B cell (primary cell): ENCODE measurements at regions not wholly inside any gene's neighbourhood (a gene's known extent, or its start where the extent isn't known, plus 50 kb on each side); places are given as distances from the start of the nearest gene placed in this dataset.
"Not testable (repeated sequence)": the region's sequence is repeated elsewhere in the genome, so short reads cannot be mapped to it uniquely, and the experiment has no call there.

Experiments
- ATAC-seq: fragments of 200-7000 bp; cut with Tn5 transposase; one replicate; pipeline ENCODE4 v1.10.0; 2021; ENCODE audit warnings: low read depth, mild to moderate bottlenecking, moderate number of reproducible peaks, moderate library complexity
- CTCF ChIA-PET: fragments of 350-600 bp; sonication (Branson Sonifier 250); formaldehyde crosslinking; loops from one replicate; lab custom pipeline; 2021; ENCODE audit warnings: antibody characterized with exemption, inconsistent platforms; lab: Charles Lee
- POLR2A ChIA-PET: fragments of 350-600 bp; sonication (Branson Sonifier 250); formaldehyde crosslinking; loops from one replicate; lab custom pipeline; 2021; ENCODE audit warnings: antibody characterized with exemption; lab: Charles Lee
- DNase-seq: peaks from one replicate; pipeline ENCODE4 v3.0.0; 2013
- H2AFZ ChIP-seq: 2 replicates; pipeline ENCODE4 v1.6.1; 2012; ENCODE audit warnings: mild to moderate bottlenecking, low read depth, low read length; ENCODE audit not compliant: insufficient read depth, poor library complexity, severe bottlenecking
- H3K27ac ChIP-seq, 2 donors: 1 replicate in 1 of 2; 2 replicates in 1 of 2; pipeline ENCODE4 v1.5.1; 2012 to 2013; ENCODE audit warnings: low read length in 2 of 2, mild to moderate bottlenecking in 2 of 2, moderate library complexity in 1 of 2
- H3K27me3 ChIP-seq, 4 experiments: fragments of 200-600 bp in 1 of 4; sonication (generic) in 1 of 4; replicated peaks in 1 of 4; 1 replicate in 2 of 4; 2 replicates in 2 of 4; pipeline versions ENCODE4 v1.6.1 to v1.7.0; 2013 to 2016; ENCODE audit warnings: low read length in 3 of 4, mild to moderate bottlenecking in 2 of 4, mixed read lengths in 1 of 4, moderate library complexity in 1 of 4; ENCODE audit not compliant: insufficient read depth in 4 of 4, control insufficient read depth in 3 of 4; ENCODE audit errors: control extremely low read depth in 1 of 4
- H3K36me3 ChIP-seq, 2 experiments: replicated peaks in 1 of 2; 1 replicate in 1 of 2; 2 replicates in 1 of 2; pipeline versions ENCODE4 v1.6.1 to v1.7.1; 2013; ENCODE audit warnings: low read length in 1 of 2; ENCODE audit not compliant: insufficient read depth in 2 of 2, control insufficient read depth in 1 of 2; ENCODE audit errors: control extremely low read depth in 1 of 2, extremely low read depth in 1 of 2
- H3K4me1 ChIP-seq, 2 donors: fragments of 200-600 bp in 1 of 2; sonication (generic) in 1 of 2; 1 replicate in 1 of 2; 2 replicates in 1 of 2; pipeline versions ENCODE4 v1.5.1 to v1.6.1; 2013 to 2017; ENCODE audit warnings: low read length in 2 of 2; ENCODE audit not compliant: control insufficient read depth in 2 of 2, insufficient read depth in 2 of 2
- H3K4me2 ChIP-seq: replicated peaks from 2 replicates; pipeline ENCODE3; 2012; ENCODE audit warnings: mild to moderate bottlenecking, low read depth, low read length; ENCODE audit not compliant: poor library complexity, severe bottlenecking
- H3K4me3 ChIP-seq, 5 experiments: fragments of 200-600 bp in 1 of 5; sonication (generic) in 1 of 5; 1 replicate in 3 of 5; 2 replicates in 2 of 5; pipeline versions ENCODE4 v1.5.1 to v1.7.0; 2011 to 2016; ENCODE audit warnings: low read length in 4 of 5, mild to moderate bottlenecking in 4 of 5, low read depth in 2 of 5, control low read depth in 1 of 5, moderate library complexity in 1 of 5; ENCODE audit not compliant: insufficient read depth in 1 of 5; ENCODE audit errors: control extremely low read depth in 1 of 5, extremely low read depth in 1 of 5
- H3K79me2 ChIP-seq: fragments of 200-600 bp; sonication (generic); one replicate; pipeline ENCODE4 v1.6.0; 2016; ENCODE audit warnings: low read length; ENCODE audit not compliant: control insufficient read depth, insufficient read depth
- H3K9ac ChIP-seq: fragments of 200-600 bp; sonication (generic); 2 replicates; pipeline ENCODE4 v1.6.1; 2017; ENCODE audit warnings: mild to moderate bottlenecking, low read length, moderate library complexity
- H3K9me3 ChIP-seq, 3 donors: one replicate each; pipeline versions ENCODE4 v1.6.1 to v1.7.1; 2013; ENCODE audit warnings: low read length in 2 of 3; ENCODE audit not compliant: control insufficient read depth in 2 of 3, insufficient read depth in 1 of 3; ENCODE audit errors: control extremely low read depth in 1 of 3
- H4K20me1 ChIP-seq: 2 replicates; pipeline ENCODE4 v1.6.0; 2012; ENCODE audit warnings: mild to moderate bottlenecking, low read length; ENCODE audit not compliant: insufficient read depth, control insufficient read depth, poor library complexity, severe bottlenecking
- H3K27ac Mint-ChIP-seq: one replicate; pipeline ENCODE4 v1.8.0; 2021; ENCODE audit warnings: mixed read lengths
- H3K27me3 Mint-ChIP-seq: one replicate; pipeline ENCODE4 v1.8.0; 2021; ENCODE audit warnings: mixed read lengths
- H3K4me1 Mint-ChIP-seq: one replicate; pipeline ENCODE4 v1.8.0; 2021; ENCODE audit warnings: mixed read lengths
- H3K4me3 Mint-ChIP-seq: one replicate; pipeline ENCODE4 v1.8.0; 2021; ENCODE audit warnings: mixed read lengths
- H3K9me3 Mint-ChIP-seq: one replicate; pipeline ENCODE4 v1.8.0; 2022; ENCODE audit warnings: mixed read lengths; ENCODE audit not compliant: insufficient read depth
- EZH2 ChIP-seq: IDR thresholded peaks from 2 replicates; pipeline ENCODE4 v1.6.1; 2012; ENCODE audit warnings: borderline replicate concordance, low read depth, mild to moderate bottlenecking, moderate library complexity, low read length; ENCODE audit not compliant: insufficient read depth, poor library complexity, severe bottlenecking
- whole genome bisulfite sequencing: methylation state at CpG from one replicate; pipeline ENCODE4 v1.1.5; 2013; ENCODE audit warnings: missing lambda C conversion rate; ENCODE audit not compliant: insufficient coverage; 5-methylcytosine and 5-hydroxymethylcytosine counted together
- intact Hi-C: fragments of 100-400 bp; cut with micrococcal nuclease; formaldehyde crosslinking; loops from one replicate; pipeline ENCODE4 v1.10.0; 2022
- TF ChIP-seq, protein P1 (sequence below): fragments of 200-600 bp; IDR thresholded peaks from one replicate; pipeline ENCODE4 v1.8.0; 2022; ENCODE audit warnings: antibody characterized with exemption, mild to moderate bottlenecking

DNA sequence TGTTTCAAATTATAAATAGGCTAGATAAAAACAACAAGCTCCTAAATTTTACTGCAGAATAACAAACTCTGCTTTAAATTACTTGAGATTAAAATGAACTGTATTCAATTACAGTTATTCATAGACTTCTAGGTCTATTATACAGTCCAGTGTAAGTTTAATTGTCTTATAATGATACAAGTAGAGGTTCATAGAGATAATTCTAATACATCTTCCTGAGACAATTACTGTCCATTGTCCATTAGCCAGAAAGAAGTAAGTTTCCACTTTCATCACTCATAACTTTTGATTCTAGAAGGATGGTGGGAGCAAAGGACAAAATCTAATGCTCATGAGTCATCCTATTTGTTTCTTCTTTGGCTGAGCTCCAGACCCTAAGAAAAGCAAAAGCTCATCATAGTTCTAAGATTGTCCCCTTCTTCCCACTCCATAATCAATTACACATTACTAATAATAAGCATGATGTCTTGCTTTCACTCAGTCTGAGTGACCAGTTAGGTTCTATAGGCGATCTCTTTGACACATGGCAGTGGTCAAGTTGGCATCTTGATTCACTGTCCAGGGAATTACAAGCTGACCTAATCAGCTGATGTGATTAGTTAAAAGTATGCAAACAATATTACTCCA, 502.5 kb upstream of the IZUMO3 start:
- no peaks in the 10 kb centered on the region for H3K4me1 Mint-ChIP-seq
- H3K4me1 ChIP-seq, result no peaks in the 10 kb centered on the region
- no peak overlapping the region for H3K27ac Mint-ChIP-seq
- H3K4me3 Mint-ChIP-seq, result no peak overlapping the region
- intact Hi-C loops, result no loop called here
- H3K9me3 Mint-ChIP-seq, result peaks cover 6% of the 10 kb centered on the region
- H3K36me3 ChIP-seq, result no peaks in the 10 kb centered on the region
- H3K79me2 ChIP-seq, result no peaks in the 10 kb centered on the region
- DNase-seq, result no peak
- POLR2A ChIA-PET, result no interaction called here
- no peak overlapping the region for H3K4me2 ChIP-seq
- H3K9me3 ChIP-seq, result peaks cover 0 to 5% (median 0%) of the 10 kb centered on the region in 3 donors
- CTCF ChIA-PET, result no interaction called here
- TF ChIP-seq, protein P1, sequence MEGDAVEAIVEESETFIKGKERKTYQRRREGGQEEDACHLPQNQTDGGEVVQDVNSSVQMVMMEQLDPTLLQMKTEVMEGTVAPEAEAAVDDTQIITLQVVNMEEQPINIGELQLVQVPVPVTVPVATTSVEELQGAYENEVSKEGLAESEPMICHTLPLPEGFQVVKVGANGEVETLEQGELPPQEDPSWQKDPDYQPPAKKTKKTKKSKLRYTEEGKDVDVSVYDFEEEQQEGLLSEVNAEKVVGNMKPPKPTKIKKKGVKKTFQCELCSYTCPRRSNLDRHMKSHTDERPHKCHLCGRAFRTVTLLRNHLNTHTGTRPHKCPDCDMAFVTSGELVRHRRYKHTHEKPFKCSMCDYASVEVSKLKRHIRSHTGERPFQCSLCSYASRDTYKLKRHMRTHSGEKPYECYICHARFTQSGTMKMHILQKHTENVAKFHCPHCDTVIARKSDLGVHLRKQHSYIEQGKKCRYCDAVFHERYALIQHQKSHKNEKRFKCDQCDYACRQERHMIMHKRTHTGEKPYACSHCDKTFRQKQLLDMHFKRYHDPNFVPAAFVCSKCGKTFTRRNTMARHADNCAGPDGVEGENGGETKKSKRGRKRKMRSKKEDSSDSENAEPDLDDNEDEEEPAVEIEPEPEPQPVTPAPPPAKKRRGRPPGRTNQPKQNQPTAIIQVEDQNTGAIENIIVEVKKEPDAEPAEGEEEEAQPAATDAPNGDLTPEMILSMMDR, result no peak
- TF ChIP-seq EZH2, result no peak
- H4K20me1 ChIP-seq, result no peaks in the 10 kb centered on the region
- no peak overlapping the region for H3K27ac ChIP-seq
- no peak for ATAC-seq
- H3K27me3 ChIP-seq, result no peaks in the 10 kb centered on the region
- H3K4me3 ChIP-seq, result no peak overlapping the region
- no peak overlapping the region for H3K9ac ChIP-seq
- WGBS, result no CpG with 5 or more reads among the region's 1 CpG
- H3K27me3 Mint-ChIP-seq, result no peaks in the 10 kb centered on the region
- no peak overlapping the region for H2AFZ ChIP-seq

DNA sequence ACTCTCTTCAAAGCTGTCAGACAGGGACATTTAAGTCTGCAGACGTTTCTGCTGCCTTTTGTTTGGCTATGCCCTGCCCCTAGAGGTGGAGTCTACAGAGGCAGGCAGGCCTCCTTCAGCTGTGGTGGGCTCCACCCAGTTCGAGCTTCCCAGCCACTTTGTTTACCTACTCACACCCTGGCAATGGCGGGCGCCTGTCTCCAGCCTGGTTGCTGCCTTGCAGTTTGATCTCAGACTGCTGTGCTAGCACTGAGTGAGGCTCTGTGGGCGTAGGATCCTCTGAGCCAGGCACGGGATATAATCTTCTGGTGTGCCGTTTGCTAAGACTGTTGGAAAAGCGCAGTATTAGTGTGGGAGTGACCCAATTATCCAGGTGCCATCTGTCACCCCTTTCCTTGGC, 499.8 kb upstream of the IZUMO3 start:
- H3K4me2 ChIP-seq, H3K79me2 ChIP-seq, H3K4me1 Mint-ChIP-seq, H2AFZ ChIP-seq, H3K36me3 ChIP-seq, POLR2A ChIA-PET, H3K4me1 ChIP-seq, H3K9ac ChIP-seq, H4K20me1 ChIP-seq, H3K27me3 ChIP-seq, ATAC-seq, H3K9me3 ChIP-seq, intact Hi-C loops, H3K27me3 Mint-ChIP-seq, H3K4me3 ChIP-seq, DNase-seq, H3K27ac Mint-ChIP-seq, CTCF ChIA-PET, H3K9me3 Mint-ChIP-seq, H3K27ac ChIP-seq, H3K4me3 Mint-ChIP-seq: not testable (repeated sequence)
- 81% methylated on average over 8 of the region's 8 CpGs for WGBS
